Stimulated activated CD8-positive, alpha-beta memory T cell treated with anti-CD3 and anti-CD28 coated beads, Interleukin-4, amount 100 ng/mL, for 48 hours (primary cell): ENCODE measurements at regions not wholly inside any gene's neighbourhood (a gene's known extent, or its start where the extent isn't known, plus 50 kb on each side); places are given as distances from the start of the nearest gene placed in this dataset.

ENCODE experiments used
- DNase-seq: peaks from one replicate; pipeline ENCODE4 v3.0.0-alpha.2; 2020

DNA sequence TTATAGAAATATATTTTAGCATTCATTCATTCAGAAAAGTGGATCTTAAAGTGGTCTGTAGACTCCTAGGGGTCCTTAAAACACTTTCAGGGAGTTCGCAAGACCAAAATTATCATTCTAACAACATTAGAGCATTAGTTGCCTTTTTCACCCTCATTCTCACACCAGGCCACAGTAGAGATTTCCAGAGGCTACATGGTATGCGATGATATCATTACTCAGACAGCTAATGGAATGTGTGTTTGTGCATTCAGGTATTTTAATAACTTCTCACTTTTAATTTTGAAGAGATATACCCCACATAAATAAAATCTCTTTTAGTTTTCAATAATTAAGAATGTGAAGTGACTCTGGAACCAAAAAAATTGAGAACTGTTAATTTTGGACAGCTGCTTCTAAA lies 206.9 kb downstream of the NSUN3 start:
- no peak for DNase-seq

DNA sequence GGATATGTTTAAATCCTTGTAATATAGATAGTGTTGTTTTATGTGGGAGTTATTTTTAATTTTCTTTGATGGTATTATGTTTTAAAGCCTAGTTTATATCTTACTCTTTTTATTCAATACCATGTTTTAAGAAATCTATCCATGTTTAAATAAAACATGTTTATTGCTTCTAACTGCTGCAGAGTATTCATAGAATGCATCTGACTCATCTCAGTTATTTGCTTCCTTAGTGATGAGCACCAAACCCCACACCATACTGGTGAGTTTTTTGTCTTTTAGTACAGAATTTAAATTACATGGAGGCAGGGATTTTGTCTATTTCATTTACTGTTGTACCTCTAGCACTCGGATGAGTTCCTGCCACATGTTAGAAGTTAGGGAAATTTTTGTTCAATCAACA lies 209.2 kb downstream of the NSUN3 start:
- no peak for DNase-seq

DNA sequence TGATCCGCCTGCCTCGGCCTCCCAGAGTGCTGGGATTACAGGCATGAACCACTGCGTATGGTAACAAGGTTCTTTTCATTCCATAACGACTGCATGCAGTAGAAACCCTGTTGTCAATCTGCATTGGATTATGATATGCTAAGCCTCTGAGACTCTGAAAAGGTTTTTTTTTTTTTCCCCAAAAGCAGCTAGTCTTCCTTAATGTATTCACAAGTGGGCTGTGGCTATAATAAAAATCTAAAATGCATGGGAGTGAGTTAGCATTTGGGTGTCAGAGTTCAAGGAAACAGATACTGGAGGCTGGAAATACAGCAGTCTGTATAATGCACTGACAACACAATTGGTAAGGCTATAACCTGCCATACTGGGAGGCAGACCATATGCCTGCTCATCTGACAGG lies 218.1 kb downstream of the NSUN3 start:
- DNase-seq: no peak

DNA sequence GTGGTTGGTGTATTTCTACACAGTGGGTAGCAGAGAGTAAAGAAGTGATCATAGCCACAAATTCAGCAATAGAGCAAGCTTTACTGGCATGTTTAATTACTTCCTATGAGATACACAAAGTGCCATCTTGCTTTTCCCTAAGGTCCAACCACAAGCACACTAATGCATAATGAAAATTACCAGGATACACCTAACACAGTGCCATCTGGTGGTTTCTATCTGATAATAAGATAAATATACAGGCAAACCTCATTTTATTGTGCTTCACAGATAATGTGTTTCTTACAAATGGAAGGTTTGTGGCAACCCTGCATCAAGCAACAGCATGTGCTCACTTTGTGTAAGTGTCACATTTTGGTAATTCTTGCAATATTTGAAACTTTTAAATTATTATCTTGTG lies 223.0 kb downstream of the NSUN3 start:
- no peak for DNase-seq

DNA sequence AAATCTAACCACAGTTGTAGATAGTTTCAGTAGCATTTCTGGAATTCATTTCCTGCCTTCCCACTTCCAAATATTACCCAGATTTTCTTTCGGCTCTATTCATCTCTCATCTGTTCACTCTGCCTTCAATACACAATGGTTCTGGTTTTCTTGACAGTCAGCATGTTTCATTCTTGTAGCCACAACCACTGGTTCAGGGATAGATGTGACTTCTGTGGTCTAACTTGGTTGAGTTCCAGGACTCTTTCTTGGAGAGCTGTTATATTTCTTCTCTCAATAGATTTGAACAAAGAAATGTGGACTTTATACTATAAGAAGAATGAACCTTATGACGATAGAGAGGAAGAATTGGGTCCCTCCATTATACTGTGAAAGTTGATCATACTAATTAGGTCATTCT lies 228.8 kb downstream of the NSUN3 start:
- DNase-seq: no peak

DNA sequence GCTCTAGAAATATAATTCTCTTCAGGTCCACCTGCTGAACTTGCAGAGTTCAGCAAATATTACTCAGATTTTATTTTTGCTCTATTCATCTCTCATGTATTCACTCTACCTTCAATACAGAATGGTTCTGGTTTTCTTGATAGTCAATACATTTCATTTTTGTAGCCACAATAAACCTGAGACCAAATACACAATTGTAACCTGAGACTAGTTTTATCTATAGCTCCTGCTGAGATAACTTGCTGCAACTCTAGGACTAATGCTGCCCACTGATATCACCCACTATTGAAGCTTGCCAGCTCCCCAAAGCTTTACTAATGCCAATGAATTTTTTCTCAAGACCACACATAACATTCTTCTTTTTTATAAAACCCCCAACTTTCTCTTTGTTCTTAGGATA lies 229.3 kb downstream of the NSUN3 start:
- no peak for DNase-seq

DNA sequence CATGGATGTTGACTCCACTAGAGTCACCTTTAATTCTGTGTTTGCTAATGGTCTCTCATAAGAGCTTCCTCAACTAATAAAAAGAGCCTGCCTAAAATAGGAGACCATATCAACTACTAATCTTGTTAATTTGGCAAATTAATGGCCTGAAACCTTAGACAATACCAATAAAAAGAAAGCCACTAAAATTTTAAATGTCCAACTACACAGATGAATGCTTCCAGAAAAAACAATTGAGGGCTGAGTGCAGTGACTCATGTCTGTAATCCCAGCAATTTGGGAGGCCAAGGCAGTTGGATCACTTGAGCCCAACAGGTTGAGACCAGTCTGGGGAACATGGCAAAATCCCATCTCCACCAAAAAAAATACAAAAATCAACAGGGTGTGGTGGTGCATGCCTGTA lies 230.9 kb downstream of the NSUN3 start:
- no peak for DNase-seq

DNA sequence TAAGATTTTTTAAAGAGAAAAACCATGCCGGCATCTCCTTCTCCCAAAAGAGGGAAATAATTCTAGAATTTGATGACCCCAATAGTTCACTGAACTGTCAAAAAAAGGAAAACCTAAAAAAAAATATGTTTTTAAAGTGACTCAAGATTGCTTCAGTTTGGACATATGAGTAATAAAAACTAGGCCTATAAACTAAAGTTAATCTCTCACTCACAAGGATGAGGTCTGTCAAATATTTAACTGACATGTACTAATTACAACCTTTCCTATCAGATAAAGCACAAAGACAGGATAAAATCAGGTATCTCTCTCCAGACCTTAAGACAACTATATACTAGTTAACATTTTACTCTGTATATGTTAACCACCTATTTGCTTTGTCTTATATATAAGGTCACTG lies 231.9 kb downstream of the NSUN3 start:
- DNase-seq: no peak

DNA sequence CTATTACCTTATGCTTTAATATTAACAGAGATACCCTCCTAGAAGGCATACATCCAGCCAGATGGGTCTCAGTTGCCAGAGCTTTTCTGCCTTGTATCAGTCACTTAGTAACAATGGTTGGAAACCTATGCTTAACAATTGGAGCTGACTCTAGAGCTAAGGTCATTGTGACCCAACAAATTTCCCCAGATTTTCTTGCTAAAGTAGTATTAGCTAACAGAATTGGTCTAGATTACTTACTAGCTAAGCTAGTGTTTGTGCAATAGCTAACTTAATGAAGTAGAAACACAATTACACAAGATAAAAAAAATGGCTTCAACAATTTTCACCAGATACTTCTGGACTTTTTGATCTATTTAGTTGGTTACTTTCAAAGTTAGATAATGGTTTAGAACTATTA lies 236.9 kb downstream of the NSUN3 start:
- no peak for DNase-seq

DNA sequence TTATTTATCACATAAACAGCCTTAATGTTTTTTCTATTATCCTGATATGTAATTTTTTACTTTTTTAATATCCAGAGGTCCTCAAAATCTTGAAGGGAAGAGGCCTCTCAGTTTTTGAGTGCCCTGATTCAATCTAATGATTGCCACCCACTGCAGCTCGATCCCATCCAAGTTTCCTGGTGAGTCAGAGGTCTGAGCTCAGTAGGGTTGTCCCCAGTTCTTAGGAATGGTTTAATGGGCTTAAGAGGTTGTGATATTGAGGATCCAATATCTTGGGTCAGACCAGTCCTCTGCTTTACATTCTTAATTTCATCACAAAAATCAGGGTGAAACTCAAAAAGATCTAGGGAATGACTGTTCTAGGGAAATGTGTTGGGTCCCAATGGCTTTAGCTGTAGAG lies 238.5 kb downstream of the NSUN3 start:
- no peak for DNase-seq

DNA sequence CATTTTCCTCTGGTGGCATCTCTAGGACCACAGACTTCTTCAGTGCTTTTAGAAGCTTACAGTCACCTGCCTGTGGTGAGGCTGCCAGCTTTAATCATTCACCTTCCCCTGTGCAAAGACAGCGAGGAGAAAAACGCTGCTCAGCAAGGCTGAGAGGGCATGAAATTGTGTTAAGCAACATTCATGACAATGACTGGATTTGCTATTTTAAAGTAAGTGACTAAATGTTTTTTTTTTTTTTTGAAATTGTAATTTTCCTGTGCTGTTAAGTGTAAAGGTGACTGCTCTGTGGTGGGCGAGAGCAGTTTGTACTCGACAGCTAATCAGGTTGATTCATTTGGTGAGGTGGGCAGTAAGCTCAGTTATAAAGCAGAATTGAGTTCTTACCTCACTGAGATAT lies 240.4 kb downstream of the NSUN3 start:
- DNase-seq: no peak

DNA sequence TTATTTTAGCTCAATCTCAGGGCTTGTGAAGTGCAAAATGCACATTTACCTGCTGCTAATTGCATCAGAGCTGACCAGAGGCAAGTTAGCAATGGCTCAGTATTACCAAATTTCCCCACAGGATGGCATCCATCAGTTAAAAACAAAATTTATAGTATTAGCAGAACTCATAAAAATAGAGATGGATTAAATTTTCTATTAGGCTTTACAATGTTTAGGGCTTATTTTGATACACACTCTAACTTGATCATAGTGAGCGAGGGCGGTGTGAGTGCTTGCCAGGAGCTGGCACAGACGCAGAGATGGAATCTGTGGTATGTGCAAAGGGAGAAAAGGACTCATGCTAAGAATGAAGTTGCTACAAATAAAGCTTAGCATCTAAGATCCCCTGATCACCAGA lies 241.0 kb downstream of the NSUN3 start:
- DNase-seq: no peak

DNA sequence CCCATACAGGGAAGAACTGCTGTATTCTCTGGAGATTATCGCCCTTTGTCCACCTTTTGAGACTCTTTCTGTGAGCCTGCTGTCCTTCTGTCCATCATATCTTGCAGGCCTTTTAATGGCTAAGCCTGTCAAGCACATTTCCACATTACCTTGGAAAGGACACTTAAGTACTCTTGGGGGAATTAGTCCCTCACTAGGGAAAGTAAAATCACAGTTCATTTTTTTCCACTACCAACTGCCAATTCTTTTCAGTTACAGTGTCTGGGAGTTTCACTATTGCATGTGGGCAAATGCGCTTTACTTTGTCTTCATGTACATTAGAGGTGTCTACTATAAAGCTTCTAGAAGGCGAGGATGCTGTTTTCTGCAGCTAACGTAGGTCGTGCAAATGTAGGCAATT lies 242.1 kb downstream of the NSUN3 start:
- DNase-seq: no peak

DNA sequence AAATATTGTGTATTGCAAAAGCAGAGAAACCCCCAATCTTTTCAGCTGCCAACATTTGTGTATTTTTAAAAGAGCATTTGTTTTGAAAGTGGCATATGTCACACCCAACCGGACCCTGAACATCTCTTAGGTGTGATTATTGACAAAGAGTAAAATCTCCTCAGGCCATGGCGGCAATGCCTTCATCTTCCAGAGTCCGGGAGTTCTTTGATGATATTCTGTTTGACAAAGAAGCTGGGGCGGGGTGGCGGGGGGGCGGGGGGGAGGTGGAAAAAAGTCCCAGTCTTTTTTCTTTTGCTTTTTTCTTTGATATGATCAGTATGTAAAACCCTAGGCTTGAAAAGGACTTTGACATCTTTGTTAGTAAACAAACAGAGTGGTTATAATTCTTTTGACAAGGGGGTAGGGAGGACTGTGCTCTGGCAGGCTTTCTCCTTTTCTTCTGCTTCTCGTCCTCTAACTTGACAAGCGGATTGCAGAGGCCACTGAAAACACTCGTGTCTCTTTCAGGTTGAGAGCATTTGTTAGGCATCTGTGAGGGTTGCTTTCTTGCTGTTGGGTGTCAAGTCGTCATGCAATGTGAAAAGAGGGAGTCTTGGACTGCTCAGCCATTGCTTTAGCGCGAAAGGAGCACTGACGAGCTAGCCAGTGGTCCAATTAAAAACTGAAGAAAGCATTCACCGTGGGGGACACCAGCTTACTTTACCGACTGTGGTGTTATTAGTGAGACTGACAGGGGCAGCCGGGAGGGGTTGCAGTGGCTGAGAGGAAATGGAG lies 243.2 kb downstream of the NSUN3 start:
- no peak for DNase-seq

DNA sequence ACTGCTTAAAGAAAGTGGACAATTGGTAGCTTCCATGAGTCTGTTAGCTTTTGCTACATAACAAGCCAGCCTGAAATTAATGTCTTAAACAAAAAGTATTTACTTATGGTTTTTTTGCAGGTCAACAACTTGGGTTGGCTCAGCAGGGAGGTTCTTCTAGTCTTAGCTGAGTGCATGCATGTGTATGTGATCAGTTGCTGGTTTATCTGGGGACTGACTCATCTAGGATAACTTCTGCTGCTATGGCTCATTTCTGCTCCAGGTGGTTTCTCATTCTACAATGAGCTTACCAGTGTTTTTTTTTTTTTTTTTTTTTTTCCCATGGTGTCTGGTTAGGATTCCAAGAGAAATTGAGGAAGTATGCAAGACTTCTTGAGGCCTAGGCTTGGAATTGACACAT lies 244.7 kb downstream of the NSUN3 start:
- DNase-seq: no peak

DNA sequence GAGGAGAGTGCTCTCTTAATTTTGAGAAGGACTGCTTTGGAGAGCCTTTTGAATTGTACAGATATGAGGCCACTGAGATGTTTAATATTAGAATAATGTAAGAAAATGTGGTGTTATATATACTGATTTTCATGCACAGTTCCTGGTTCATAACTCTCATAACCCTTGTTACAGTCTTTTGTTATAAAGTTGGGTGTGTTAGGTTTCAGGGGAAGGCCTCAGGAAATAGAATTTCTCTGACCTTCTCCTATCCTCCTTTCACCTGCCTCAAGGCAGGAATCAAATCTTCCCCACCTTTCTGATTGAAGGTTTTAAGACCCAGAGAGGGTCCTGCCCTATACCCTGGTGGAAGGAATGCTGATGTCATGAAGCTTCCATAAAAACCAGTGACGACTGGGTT lies 245.9 kb downstream of the NSUN3 start:
- no peak for DNase-seq

DNA sequence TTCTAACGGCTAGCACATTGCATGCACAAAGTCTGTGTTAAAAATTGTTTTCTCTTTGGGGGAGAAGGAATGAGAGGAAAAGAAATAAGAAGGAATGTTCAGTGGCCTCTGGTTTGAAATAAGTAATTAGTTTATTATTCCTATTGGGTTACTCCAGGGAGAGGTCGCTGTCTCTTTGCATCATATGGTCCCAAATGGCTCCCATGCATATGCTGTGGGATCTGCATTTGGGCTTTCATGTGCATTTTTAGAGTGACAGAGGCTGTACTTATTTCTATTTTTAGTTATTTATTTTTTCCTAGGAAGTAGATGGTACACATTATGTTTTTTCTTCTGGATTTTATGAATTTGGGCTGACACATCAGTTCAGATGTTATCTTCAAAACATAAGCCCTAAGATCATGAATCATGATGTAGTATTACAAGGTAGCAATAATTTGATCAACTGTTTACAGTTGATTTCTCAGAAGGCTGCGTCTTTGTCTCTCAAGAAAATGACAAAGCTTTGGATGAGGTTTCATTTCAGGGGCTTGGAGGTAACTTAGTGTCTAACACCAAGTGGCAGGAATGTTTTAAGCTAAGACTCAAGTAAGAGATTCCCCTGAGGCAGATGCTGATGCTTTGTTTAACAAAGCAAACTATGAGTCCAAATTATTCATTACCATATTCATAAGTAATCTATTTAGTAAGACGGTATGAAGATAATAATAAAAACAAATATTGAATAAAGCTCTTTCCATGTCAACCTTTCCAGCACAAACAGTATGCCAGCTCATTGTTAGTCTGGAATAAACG lies 247.7 kb downstream of the NSUN3 start:
- no peak for DNase-seq

DNA sequence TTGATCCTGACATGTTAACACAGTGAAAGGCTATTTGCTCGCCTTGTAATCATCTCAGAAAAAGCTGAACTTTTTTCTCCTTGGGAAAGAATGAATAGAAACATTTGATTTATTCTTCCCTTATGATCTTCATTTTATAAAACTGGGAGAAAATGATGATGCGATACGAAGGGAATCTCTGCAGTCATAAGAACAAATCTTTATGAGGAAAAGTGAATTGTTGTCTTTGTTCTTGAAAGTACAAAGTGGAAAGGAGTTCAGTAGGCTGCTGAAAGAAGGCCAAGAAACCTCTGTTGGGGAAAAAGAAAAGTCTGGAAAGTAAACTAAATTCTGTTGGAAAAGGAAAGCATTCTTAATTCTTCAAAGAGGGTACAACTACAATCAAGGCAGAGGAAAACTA lies 248.8 kb downstream of the NSUN3 start:
- no peak for DNase-seq

DNA sequence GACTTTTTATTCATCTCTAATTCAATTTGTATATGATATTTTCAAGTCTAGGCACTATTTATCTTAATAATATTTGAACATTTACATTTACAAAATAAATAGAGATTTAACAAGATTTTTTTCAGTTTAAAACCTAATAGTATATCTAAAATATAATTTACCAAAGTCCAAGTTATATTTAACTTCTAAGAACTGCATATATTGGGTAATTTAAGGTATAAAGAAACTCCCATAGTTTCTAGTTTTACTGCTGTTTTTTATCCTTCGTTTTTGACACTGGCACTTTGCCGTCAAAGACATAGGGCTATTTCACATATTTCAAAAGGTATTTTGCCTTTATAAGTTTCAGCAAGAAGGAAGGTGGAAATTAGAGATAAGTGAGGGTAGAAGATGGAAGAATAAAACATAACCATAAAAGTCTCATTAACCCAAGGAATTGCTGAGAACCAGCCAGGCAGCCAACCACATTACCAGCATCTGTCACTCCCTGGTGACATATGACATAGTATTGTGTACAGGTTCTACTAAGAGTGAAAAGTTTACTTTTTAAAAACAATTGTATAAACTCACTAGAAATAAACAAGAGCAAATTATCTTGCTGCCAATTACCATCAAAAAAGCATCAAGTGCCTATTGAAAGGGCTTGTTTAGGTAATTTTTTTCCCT lies 251.5 kb downstream of the NSUN3 start:
- no peak for DNase-seq

DNA sequence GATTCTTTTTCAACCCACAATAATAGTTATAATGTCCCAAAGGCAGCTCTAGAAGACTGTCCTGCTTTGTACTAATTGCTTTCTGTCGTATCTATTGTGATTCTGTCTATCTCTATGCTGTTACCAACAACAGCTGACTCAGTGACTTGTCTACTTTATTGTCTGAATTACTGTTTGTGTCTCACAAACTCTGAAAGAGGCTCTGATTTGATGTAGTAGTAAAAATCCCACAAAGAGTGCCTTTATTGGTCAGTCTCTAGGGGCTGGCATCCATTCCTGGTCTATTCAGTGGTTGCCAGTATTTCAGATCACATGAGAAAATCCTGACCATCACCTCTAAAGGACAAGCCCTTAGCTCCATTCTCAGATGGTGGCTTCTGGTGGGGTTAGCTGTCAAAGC lies 254.2 kb downstream of the NSUN3 start:
- DNase-seq: no peak

DNA sequence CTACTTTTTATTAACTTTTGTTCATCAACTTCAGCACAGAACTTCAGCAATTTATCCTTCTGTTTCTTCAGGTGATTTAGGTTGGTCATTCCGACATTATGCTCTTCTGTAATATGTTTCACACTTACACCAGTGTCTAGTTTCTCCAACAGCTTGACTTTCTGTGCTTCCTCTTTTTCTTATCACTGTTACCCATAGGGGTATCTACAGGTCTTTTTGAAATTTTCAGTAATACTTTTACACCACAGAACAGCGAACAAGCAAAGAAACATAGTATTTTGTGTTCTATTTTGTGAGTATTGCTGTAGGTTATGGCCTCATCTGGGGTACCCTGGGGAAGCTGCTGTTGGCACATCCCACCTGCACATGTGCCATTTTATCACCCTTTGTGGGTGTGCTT lies 260.7 kb downstream of the NSUN3 start:
- no peak for DNase-seq

DNA sequence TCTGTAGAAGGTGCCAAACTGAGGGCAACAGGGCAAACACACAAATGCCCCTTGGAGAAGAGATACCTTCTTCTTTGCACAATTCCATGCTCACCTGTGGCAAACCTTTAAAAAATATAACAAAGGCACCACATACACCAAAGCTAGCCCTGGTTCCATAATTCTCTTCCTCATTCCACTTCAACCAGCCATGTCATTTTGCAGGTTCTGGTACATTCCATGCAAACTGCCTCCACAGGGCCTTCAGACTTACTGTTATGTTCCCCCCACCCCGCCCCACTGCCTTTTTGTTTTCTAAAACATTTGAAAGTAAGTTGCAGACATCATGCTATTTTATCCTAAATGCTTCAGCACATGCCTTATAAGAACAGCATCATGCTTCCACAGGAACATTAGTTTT lies 269.0 kb downstream of the NSUN3 start:
- DNase-seq: no peak

DNA sequence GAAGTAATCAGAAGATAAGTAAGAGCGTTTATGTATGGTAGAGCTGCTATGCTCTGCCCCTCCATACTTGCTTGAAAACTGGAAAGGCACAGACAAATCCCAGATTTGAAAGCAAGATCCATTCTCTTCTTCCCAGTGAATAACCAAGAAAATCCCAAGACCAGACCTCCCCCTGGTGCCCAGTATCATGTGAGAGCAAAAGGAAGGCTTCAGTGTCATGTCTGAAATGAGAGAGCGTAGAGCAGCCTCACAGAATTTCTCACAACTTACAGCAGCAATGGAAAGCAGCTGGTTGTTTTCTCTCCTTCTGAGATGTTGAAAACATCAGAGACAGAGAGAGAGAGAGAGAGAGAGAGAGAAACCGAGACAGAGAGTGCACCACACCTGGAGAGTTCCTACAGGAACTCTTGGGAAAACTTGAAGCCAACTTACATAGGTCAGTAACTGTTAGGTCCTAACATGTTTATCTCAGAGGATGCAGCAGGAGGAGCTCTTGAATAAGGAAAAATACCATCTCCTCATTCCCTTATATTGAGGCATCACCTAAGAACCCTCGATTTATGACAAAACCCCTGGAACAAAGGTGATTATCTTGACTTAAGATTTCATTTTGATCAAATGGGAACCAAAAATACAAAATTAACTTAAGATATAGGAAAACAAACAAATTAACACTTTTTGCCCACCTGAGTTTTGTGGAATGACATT lies 273.3 kb downstream of the NSUN3 start:
- no peak for DNase-seq

DNA sequence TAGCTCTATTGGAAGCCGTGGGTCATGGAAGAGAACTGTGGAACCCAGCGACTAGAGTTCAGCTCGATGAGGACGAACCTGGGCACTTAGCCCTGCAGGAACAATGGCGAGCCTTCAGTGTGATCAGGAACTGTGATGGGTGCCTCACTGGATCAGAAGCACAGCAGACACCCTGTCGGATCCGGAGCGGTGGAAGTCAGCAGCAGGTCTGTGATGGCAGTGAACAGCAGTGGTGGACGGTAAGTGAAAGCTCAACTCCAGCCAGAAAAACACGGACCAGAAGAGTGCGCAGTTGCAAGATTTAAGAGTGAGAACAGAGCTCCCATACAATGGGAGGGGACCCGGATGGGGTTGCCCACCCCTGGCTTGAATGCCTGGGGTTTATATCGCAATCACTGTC lies 282.2 kb downstream of the NSUN3 start:
- DNase-seq: no peak
